Lower lobe of right lung (tissue), 2 donors: ENCODE measurements at regions not wholly inside any gene's neighbourhood (a gene's known extent, or its start where the extent isn't known, plus 50 kb on each side); places are given as distances from the start of the nearest gene placed in this dataset.

Experiments used
- ATAC-seq, 2 donors: fragments of 200-7000 bp; cut with Tn5 transposase; one replicate each; pipeline ENCODE4 v1.9.1; 2020 to 2022; ENCODE audit warnings: mild to moderate bottlenecking in 2 of 2, moderate library complexity in 2 of 2
- DNase-seq: peaks from one replicate; pipeline ENCODE4 v3.0.0-alpha.2; 2020
- H3K27ac ChIP-seq: fragments of 200-600 bp; one replicate; pipeline ENCODE4 v1.8.0; 2022
- H3K27me3 ChIP-seq: fragments of 200-600 bp; one replicate; pipeline ENCODE4 v1.8.0; 2022; ENCODE audit warnings: low read depth
- H3K36me3 ChIP-seq: fragments of 200-600 bp; one replicate; pipeline ENCODE4 v1.8.0; 2022; ENCODE audit warnings: mild to moderate bottlenecking
- H3K4me1 ChIP-seq: fragments of 200-600 bp; one replicate; pipeline ENCODE4 v1.8.0; 2022
- H3K4me3 ChIP-seq: fragments of 200-600 bp; one replicate; pipeline ENCODE4 v1.8.0; 2022; ENCODE audit warnings: mild to moderate bottlenecking
- H3K9me3 ChIP-seq: fragments of 200-600 bp; one replicate; pipeline ENCODE4 v1.8.0; 2022
- CTCF ChIP-seq: fragments of 200-600 bp; IDR thresholded peaks from one replicate; pipeline ENCODE4 v1.8.0; 2022; ENCODE audit warnings: antibody characterized with exemption, mild to moderate bottlenecking
- intact Hi-C: fragments of 100-400 bp; cut with DNase I; formaldehyde crosslinking; loops from one replicate; pipeline ENCODE4 v1.11.0; 2022
- donor health status: DM: no; HTN: yes; CAD: no; lungs with severe emphysema.

- no peak for DNase-seq
Measured at GRCh38 chr21:27082431-27083010, 115.6 kb upstream of the ADAMTS5 start.

GRCh38 chr21:27079636-27080240 lies 112.8 kb upstream of the ADAMTS5 start:
- Histone ChIP-seq H3K4me3 (no peak overlapping the region), H3K27ac (no peak overlapping the region), H3K36me3 (no peaks in the 10 kb centered on the region), H3K9me3 (no peaks in the 10 kb centered on the region), H3K27me3 (no peaks in the 10 kb centered on the region), H3K4me1 (no peaks in the 10 kb centered on the region)
- ATAC-seq, result no peak
- intact Hi-C loops, result no loop called here
- no peak for DNase-seq
- TF ChIP-seq CTCF, result no peak

More at GRCh38 chr21:27082431-27083010, 115.6 kb upstream of the ADAMTS5 start:
- Histone ChIP-seq H3K4me1 (no peaks in the 10 kb centered on the region), H3K9me3 (no peaks in the 10 kb centered on the region), H3K27ac (no peak overlapping the region), H3K4me3 (no peak overlapping the region), H3K36me3 (no peaks in the 10 kb centered on the region), H3K27me3 (no peaks in the 10 kb centered on the region)
- intact Hi-C loops, result no loop called here
- no peak for TF ChIP-seq CTCF
- ATAC-seq, result no peak

- intact Hi-C loops, result no loop called here
- DNase-seq, result no peak
- no peak for TF ChIP-seq CTCF
Measured at GRCh38 chr21:27078915-27079314, 112.0 kb upstream of the ADAMTS5 start.

GRCh38 chr21:27077501-27077900 lies 110.6 kb upstream of the ADAMTS5 start:
- H3K27ac ChIP-seq, result no peak overlapping the region
- TF ChIP-seq CTCF, result no peak
- intact Hi-C loops, result no loop called here
- no peak overlapping the region for H3K4me3 ChIP-seq
- DNase-seq, result no peak
- H3K9me3 ChIP-seq, result no peaks in the 10 kb centered on the region
- ATAC-seq, result no peak
- no peaks in the 10 kb centered on the region for H3K36me3 ChIP-seq
- H3K4me1 ChIP-seq, result no peaks in the 10 kb centered on the region
- no peaks in the 10 kb centered on the region for H3K27me3 ChIP-seq

More at GRCh38 chr21:27078915-27079314, 112.0 kb upstream of the ADAMTS5 start:
- Histone ChIP-seq H3K36me3 (no peaks in the 10 kb centered on the region), H3K4me3 (no peak overlapping the region), H3K9me3 (no peaks in the 10 kb centered on the region), H3K27ac (no peak overlapping the region), H3K27me3 (no peaks in the 10 kb centered on the region), H3K4me1 (no peaks in the 10 kb centered on the region)
- no peak for ATAC-seq

GRCh38 chr21:27076025-27076424 lies 109.1 kb upstream of the ADAMTS5 start:
- no peaks in the 10 kb centered on the region for H3K4me1 ChIP-seq
- H3K27me3 ChIP-seq, result no peaks in the 10 kb centered on the region
- intact Hi-C loops, result no loop called here
- TF ChIP-seq CTCF, result no peak
- H3K9me3 ChIP-seq, result no peaks in the 10 kb centered on the region
- ATAC-seq (no peak), DNase-seq (no peak)
- no peaks in the 10 kb centered on the region for H3K36me3 ChIP-seq
- no peak overlapping the region for H3K27ac ChIP-seq
- no peak overlapping the region for H3K4me3 ChIP-seq
